IMR-90 (cell line): ENCODE measurements at regions not wholly inside any gene's neighbourhood (a gene's known extent, or its start where the extent isn't known, plus 50 kb on each side); places are given as distances from the start of the nearest gene placed in this dataset.
"Not testable (repeated sequence)": the region's sequence is repeated elsewhere in the genome, so short reads cannot be mapped to it uniquely, and the experiment has no call there.

Experiments used
- ATAC-seq: fragments of 200-7000 bp; cut with Tn5 transposase; 2 replicates; pipeline ENCODE4 v1.9.1; 2020; ENCODE audit warnings: low read depth, mild to moderate bottlenecking, moderate library complexity
- BruUV-seq: library from RNA; stranded (reverse); fragments of 400-500 nt; replicated peaks from 2 replicates; lab custom pipeline; 2021; lab: Mats Ljungman, UMichigan
- CTCF ChIA-PET: fragments of 300-600 bp; formaldehyde crosslinking; extraction: SDS; loops from one replicate; lab custom pipeline; 2021; ENCODE audit warnings: antibody characterized with exemption; lab: Yijun Ruan, JAX
- POLR2A ChIA-PET: fragments of 300-600 bp; sonication (Branson Sonifier 250); formaldehyde crosslinking; loops from one replicate; lab custom pipeline; 2022; ENCODE audit warnings: antibody characterized with exemption; ENCODE audit not compliant: unreplicated experiment; lab: Charles Lee
- DNase-seq: peaks from one replicate; pipeline ENCODE4 v3.0.0; 2013
- H2AFZ ChIP-seq: replicated peaks from 2 replicates; pipeline ENCODE3; 2013; ENCODE audit warnings: low read length, mild to moderate bottlenecking; ENCODE audit not compliant: poor library complexity
- H2AK5ac ChIP-seq: 2 replicates; pipeline ENCODE4 v1.6.1; 2013; ENCODE audit warnings: low read depth, low read length, inconsistent platforms
- H2AK9ac ChIP-seq: replicated peaks from 2 replicates; pipeline ENCODE3; 2013; ENCODE audit warnings: mild to moderate bottlenecking, low read depth, low read length, moderate library complexity; ENCODE audit not compliant: poor library complexity
- H2BK120ac ChIP-seq: 2 replicates; pipeline ENCODE4 v1.6.1; 2013; ENCODE audit warnings: low read depth, low read length, inconsistent platforms
- H2BK15ac ChIP-seq: 3 replicates; pipeline ENCODE4 v1.6.1; 2013; ENCODE audit warnings: low read depth, low read length, inconsistent platforms
- H2BK20ac ChIP-seq: 2 replicates; pipeline ENCODE4 v1.6.1; 2013; ENCODE audit warnings: low read depth, mild to moderate bottlenecking, inconsistent platforms, low read length, moderate library complexity
- H2BK5ac ChIP-seq: 2 replicates; pipeline ENCODE4 v1.6.1; 2013; ENCODE audit warnings: mild to moderate bottlenecking, low read depth, low read length, inconsistent platforms; ENCODE audit not compliant: poor library complexity, severe bottlenecking
- H3K14ac ChIP-seq: replicated peaks from 2 replicates; pipeline ENCODE4 v1.6.1; 2013; ENCODE audit warnings: low read depth, low read length, inconsistent platforms
- H3K18ac ChIP-seq: 2 replicates; pipeline ENCODE4 v1.6.1; 2013; ENCODE audit warnings: low read depth, low read length, control low read depth
- H3K23ac ChIP-seq: 2 replicates; pipeline ENCODE4 v1.6.1; 2013; ENCODE audit warnings: low read depth, low read length, inconsistent platforms
- H3K27ac ChIP-seq: 2 replicates; pipeline ENCODE4 v1.5.1; 2013; ENCODE audit warnings: mild to moderate bottlenecking, control low read depth, low read length; ENCODE audit not compliant: insufficient read depth
- H3K27me3 ChIP-seq: 2 replicates; pipeline ENCODE4 v1.6.1; 2013; ENCODE audit warnings: low read length; ENCODE audit not compliant: control insufficient read depth, insufficient read depth
- H3K36me3 ChIP-seq: 2 replicates; pipeline ENCODE4 v1.6.1; 2013; ENCODE audit warnings: low read length, mixed read lengths; ENCODE audit not compliant: control insufficient read depth, insufficient read depth
- H3K4ac ChIP-seq: 2 replicates; pipeline ENCODE4 v1.6.1; 2013; ENCODE audit warnings: low read depth, low read length, inconsistent platforms
- H3K4me1 ChIP-seq: 2 replicates; pipeline ENCODE4 v1.6.1; 2013; ENCODE audit warnings: low read length, mixed read lengths; ENCODE audit not compliant: control insufficient read depth, insufficient read depth
- H3K4me2 ChIP-seq: 2 replicates; pipeline ENCODE4 v1.6.1; 2013; ENCODE audit warnings: low read depth, mild to moderate bottlenecking, control low read depth, low read length, moderate library complexity
- H3K4me3 ChIP-seq: 2 replicates; pipeline ENCODE4 v1.5.1; 2013; ENCODE audit warnings: low read depth, mild to moderate bottlenecking, control low read depth, low read length, moderate library complexity; ENCODE audit not compliant: insufficient read depth
- H3K56ac ChIP-seq: 2 replicates; pipeline ENCODE4 v1.6.1; 2013; ENCODE audit warnings: low read length, inconsistent platforms; ENCODE audit not compliant: insufficient read depth; ENCODE audit errors: extremely low read depth
- H3K79me1 ChIP-seq, 2 experiments: 2 replicates each; pipeline ENCODE4 v1.6.1; 2013; ENCODE audit warnings: low read length in 2 of 2, inconsistent platforms in 1 of 2, low read depth in 1 of 2
- H3K9ac ChIP-seq: 2 replicates; pipeline ENCODE4 v1.6.1; 2013; ENCODE audit warnings: low read depth, low read length, control low read depth
- H3K9me1 ChIP-seq: 2 replicates; pipeline ENCODE4 v1.6.1; 2013; ENCODE audit warnings: low read length, inconsistent platforms; ENCODE audit not compliant: insufficient read depth
- H3K9me3 ChIP-seq: 2 replicates; pipeline ENCODE4 v1.6.1; 2013; ENCODE audit warnings: low read length; ENCODE audit not compliant: control insufficient read depth, insufficient read depth
- H4K20me1 ChIP-seq: 2 replicates; pipeline ENCODE4 v1.6.1; 2013; ENCODE audit warnings: low read length, inconsistent platforms; ENCODE audit not compliant: insufficient read depth
- H4K5ac ChIP-seq: 2 replicates; pipeline ENCODE4 v1.6.1; 2013; ENCODE audit warnings: mild to moderate bottlenecking, low read depth, low read length, control low read depth
- H4K8ac ChIP-seq, 2 experiments: 2 replicates each; pipeline ENCODE4 v1.6.1; 2013; ENCODE audit warnings: low read depth in 2 of 2, low read length in 2 of 2, control low read depth in 1 of 2, inconsistent platforms in 1 of 2
- H4K91ac ChIP-seq: 2 replicates; pipeline ENCODE4 v1.6.1; 2013; ENCODE audit warnings: low read depth, low read length, inconsistent platforms; ENCODE audit not compliant: insufficient read depth
- WGBS, 2 experiments: methylation state at CpG; one replicate each; pipeline versions ENCODE4 v1.1.5 to v1.1.7; 2013; ENCODE audit warnings: missing lambda C conversion rate in 2 of 2; ENCODE audit not compliant: insufficient read length in 1 of 2; ENCODE audit errors: extremely low coverage in 2 of 2; 5-methylcytosine and 5-hydroxymethylcytosine counted together
- dilution Hi-C: fragments of 300-500 bp; cut with HindIII; formaldehyde crosslinking; loops from one replicate; pipeline ENCODE4 v1.14.3; 2018; ENCODE audit warnings: low sequenced_read_pairs; ENCODE audit not compliant: unreplicated experiment
- in situ Hi-C: fragments of 300-500 bp; cut with MboI; formaldehyde crosslinking; loops from 3 replicates; pipeline ENCODE4 v1.14.3; 2019; ENCODE audit warnings: low sequenced_read_pairs, inconsistent platforms, mixed read lengths
- intact Hi-C: fragments of 100-400 bp; cut with micrococcal nuclease; formaldehyde crosslinking; loops from 2 replicates; pipeline ENCODE4 v1.10.0; 2022

DNA sequence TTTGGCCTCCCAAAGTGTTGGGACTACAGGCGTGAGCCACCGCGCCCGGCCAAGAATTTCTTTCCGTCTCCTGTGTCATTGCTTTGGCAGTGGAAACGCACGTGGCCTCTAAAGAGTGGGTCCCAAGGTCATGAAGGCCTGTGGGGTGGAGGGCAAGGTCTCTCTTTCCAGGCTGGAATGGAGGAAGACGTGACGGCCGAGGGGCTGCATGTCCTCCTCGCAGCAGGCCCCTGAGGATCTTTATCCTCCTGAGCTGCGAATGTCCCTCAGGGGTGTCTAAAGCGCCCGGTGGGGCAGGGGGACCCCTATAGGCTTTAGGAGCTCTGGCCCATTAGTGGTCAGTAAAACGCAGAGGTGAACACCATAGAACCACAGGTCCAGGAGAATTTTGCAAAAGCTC is 118.5 kb downstream of the CCDC74A start:
- H3K4me1 ChIP-seq, H3K4me3 ChIP-seq, H3K9me1 ChIP-seq, H4K20me1 ChIP-seq, H2AK5ac ChIP-seq, H3K4ac ChIP-seq, H3K36me3 ChIP-seq, H3K4me2 ChIP-seq, DNase-seq, H4K5ac ChIP-seq, H3K18ac ChIP-seq, H2BK15ac ChIP-seq, H3K56ac ChIP-seq, POLR2A ChIA-PET, in situ Hi-C loops, H2BK5ac ChIP-seq, dilution Hi-C loops, H2BK120ac ChIP-seq, H3K9me3 ChIP-seq, ATAC-seq, H2BK20ac ChIP-seq, H4K91ac ChIP-seq, H3K27ac ChIP-seq, H2AK9ac ChIP-seq, H3K79me1 ChIP-seq, intact Hi-C loops, H2AFZ ChIP-seq, H3K23ac ChIP-seq, CTCF ChIA-PET, H4K8ac ChIP-seq, H3K14ac ChIP-seq, BruUV-seq, H3K9ac ChIP-seq: not testable (repeated sequence)
- 79% methylated on average over 7 of the region's 15 CpGs; no CpG with 5 or more reads in 1 of the 2 experiments for WGBS, 2 experiments
- H3K27me3 ChIP-seq, result peaks cover 12% of the 10 kb centered on the region; the same call in 1 of the 2 replicates
